Liver (tissue), 3 donors: ENCODE measurements at regions not wholly inside any gene's neighbourhood (a gene's known extent, or its start where the extent isn't known, plus 50 kb on each side); places are given as distances from the start of the nearest gene placed in this dataset.

Experiments
- EGR1 ChIP-seq, 2 donors: IDR thresholded peaks; 2 replicates each; pipeline ENCODE4 v1.6.1; 2016 to 2018; ENCODE audit warnings: antibody characterized with exemption in 2 of 2, low read depth in 2 of 2
- GABPA ChIP-seq, 2 donors: IDR thresholded peaks in 1 of 2; conservative IDR thresholded peaks in 1 of 2; 2 replicates each; pipeline ENCODE4 v1.6.1; 2016; ENCODE audit warnings: antibody characterized with exemption in 2 of 2, mild to moderate bottlenecking in 1 of 2, moderate library complexity in 1 of 2
- RXRA ChIP-seq, 2 donors: IDR thresholded peaks; 2 replicates each; pipeline ENCODE4 v1.6.1; 2017 to 2018; ENCODE audit warnings: antibody characterized with exemption in 2 of 2, mild to moderate bottlenecking in 1 of 2
- SP1 ChIP-seq: IDR thresholded peaks from 2 replicates; pipeline ENCODE4 v1.6.1; 2018; ENCODE audit warnings: antibody characterized with exemption, mild to moderate bottlenecking
- TAF1 ChIP-seq: conservative IDR thresholded peaks from 2 replicates; pipeline ENCODE4 v1.6.1; 2016; ENCODE audit warnings: antibody characterized with exemption, mild to moderate bottlenecking
- YY1 ChIP-seq: IDR thresholded peaks from 2 replicates; pipeline ENCODE4 v1.6.1; 2016; ENCODE audit warnings: antibody characterized with exemption, mild to moderate bottlenecking
- TF ChIP-seq, protein P1 (sequence below): fragments of 150-350 bp; IDR thresholded peaks from 2 replicates; pipeline ENCODE4 v1.5.1; 2017; ENCODE audit warnings: improper control_type of control experiment, low read depth, low read length; ENCODE audit not compliant: missing input control
- TF ChIP-seq, protein P2 (sequence below): IDR thresholded peaks from 2 replicates; pipeline ENCODE4 v1.6.1; 2016; ENCODE audit warnings: antibody characterized with exemption, mild to moderate bottlenecking
- TF ChIP-seq, protein P3 (sequence below): IDR thresholded peaks from 2 replicates; pipeline ENCODE4 v1.6.1; 2016; ENCODE audit warnings: antibody characterized with exemption
- donor health status: healthy.
- donor health status: healthy.

DNA sequence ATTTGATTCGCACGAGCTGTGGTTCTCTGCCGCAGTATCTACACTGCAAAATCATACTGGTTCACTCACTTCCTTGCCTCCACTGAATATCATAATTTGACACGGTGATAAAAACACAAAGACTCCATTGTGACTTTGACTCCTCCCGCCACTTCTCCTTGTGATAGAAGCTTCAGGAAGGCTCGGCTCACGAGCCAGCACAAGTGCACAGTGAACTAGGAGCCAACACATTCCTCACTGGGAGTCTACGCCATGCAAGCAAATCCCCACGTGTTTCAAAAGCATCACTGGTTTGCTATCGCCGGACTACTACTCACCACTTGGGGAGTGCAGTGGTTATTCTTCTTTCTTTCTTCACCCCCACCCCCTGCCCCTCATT lies 293.3 kb upstream of the PARD3B start:
- TF ChIP-seq RXRA (IDR thresholded peaks at IDR 0.05): no peak
- no peak for TF ChIP-seq TAF1
- TF ChIP-seq, protein P1, sequence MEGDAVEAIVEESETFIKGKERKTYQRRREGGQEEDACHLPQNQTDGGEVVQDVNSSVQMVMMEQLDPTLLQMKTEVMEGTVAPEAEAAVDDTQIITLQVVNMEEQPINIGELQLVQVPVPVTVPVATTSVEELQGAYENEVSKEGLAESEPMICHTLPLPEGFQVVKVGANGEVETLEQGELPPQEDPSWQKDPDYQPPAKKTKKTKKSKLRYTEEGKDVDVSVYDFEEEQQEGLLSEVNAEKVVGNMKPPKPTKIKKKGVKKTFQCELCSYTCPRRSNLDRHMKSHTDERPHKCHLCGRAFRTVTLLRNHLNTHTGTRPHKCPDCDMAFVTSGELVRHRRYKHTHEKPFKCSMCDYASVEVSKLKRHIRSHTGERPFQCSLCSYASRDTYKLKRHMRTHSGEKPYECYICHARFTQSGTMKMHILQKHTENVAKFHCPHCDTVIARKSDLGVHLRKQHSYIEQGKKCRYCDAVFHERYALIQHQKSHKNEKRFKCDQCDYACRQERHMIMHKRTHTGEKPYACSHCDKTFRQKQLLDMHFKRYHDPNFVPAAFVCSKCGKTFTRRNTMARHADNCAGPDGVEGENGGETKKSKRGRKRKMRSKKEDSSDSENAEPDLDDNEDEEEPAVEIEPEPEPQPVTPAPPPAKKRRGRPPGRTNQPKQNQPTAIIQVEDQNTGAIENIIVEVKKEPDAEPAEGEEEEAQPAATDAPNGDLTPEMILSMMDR: no peak
- no peak for TF ChIP-seq GABPA (IDR thresholded peaks at IDR 0.05 in 1 of 2, conservative IDR thresholded peaks at IDR 0.05 in 1 of 2)
- TF ChIP-seq, protein P2, sequence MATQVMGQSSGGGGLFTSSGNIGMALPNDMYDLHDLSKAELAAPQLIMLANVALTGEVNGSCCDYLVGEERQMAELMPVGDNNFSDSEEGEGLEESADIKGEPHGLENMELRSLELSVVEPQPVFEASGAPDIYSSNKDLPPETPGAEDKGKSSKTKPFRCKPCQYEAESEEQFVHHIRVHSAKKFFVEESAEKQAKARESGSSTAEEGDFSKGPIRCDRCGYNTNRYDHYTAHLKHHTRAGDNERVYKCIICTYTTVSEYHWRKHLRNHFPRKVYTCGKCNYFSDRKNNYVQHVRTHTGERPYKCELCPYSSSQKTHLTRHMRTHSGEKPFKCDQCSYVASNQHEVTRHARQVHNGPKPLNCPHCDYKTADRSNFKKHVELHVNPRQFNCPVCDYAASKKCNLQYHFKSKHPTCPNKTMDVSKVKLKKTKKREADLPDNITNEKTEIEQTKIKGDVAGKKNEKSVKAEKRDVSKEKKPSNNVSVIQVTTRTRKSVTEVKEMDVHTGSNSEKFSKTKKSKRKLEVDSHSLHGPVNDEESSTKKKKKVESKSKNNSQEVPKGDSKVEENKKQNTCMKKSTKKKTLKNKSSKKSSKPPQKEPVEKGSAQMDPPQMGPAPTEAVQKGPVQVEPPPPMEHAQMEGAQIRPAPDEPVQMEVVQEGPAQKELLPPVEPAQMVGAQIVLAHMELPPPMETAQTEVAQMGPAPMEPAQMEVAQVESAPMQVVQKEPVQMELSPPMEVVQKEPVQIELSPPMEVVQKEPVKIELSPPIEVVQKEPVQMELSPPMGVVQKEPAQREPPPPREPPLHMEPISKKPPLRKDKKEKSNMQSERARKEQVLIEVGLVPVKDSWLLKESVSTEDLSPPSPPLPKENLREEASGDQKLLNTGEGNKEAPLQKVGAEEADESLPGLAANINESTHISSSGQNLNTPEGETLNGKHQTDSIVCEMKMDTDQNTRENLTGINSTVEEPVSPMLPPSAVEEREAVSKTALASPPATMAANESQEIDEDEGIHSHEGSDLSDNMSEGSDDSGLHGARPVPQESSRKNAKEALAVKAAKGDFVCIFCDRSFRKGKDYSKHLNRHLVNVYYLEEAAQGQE: no peak
- TF ChIP-seq, protein P3, sequence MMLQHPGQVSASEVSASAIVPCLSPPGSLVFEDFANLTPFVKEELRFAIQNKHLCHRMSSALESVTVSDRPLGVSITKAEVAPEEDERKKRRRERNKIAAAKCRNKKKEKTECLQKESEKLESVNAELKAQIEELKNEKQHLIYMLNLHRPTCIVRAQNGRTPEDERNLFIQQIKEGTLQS: no peak
- TF ChIP-seq YY1: no peak
- no peak for TF ChIP-seq EGR1 (IDR thresholded peaks at IDR 0.05; ENCODE audit: low read depth in 2 of 2)
- no peak for TF ChIP-seq SP1
